ENCODE measurements at regions not wholly inside any gene's neighbourhood (a gene's known extent, or its start where the extent isn't known, plus 50 kb on each side); places are given as distances from the start of the nearest gene placed in this dataset.

GRCh38 chr13:91072486-91072885 lies 275.0 kb upstream of the MIR17HG start:
- no peaks in the 10 kb centered on the region for H3K4me1 ChIP-seq
- H3K9me3 ChIP-seq, result no peaks in the 10 kb centered on the region
- in situ Hi-C loops (cut with MboI; ENCODE audit: low pct_ligation_motif_present in 1 of 4, low pct_unique_long_range_greater_than_20kb in 1 of 4, low sequenced_read_pairs in 3 of 4), result no loop called here
- no peaks in the 10 kb centered on the region for H3K36me3 ChIP-seq
- no peak overlapping the region for H3K27ac ChIP-seq
- H3K27me3 ChIP-seq, result no peaks in the 10 kb centered on the region
- intact Hi-C loops (cut with DNase I; ENCODE audit: low total_unique reads), result no loop called here
- DNase-seq, result no peak
- TF ChIP-seq POLR2A (IDR thresholded peaks at IDR 0.05) (no peak), POLR2AphosphoS5 (IDR thresholded peaks at IDR 0.05) (no peak), EP300 (IDR thresholded peaks at IDR 0.05; ENCODE audit: low read depth) (no peak)
- TF ChIP-seq, protein P1, sequence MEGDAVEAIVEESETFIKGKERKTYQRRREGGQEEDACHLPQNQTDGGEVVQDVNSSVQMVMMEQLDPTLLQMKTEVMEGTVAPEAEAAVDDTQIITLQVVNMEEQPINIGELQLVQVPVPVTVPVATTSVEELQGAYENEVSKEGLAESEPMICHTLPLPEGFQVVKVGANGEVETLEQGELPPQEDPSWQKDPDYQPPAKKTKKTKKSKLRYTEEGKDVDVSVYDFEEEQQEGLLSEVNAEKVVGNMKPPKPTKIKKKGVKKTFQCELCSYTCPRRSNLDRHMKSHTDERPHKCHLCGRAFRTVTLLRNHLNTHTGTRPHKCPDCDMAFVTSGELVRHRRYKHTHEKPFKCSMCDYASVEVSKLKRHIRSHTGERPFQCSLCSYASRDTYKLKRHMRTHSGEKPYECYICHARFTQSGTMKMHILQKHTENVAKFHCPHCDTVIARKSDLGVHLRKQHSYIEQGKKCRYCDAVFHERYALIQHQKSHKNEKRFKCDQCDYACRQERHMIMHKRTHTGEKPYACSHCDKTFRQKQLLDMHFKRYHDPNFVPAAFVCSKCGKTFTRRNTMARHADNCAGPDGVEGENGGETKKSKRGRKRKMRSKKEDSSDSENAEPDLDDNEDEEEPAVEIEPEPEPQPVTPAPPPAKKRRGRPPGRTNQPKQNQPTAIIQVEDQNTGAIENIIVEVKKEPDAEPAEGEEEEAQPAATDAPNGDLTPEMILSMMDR (IDR thresholded peaks at IDR 0.05), result no peak
- H3K4me3 ChIP-seq, result no peak overlapping the region
- WGBS, 2 donors (ENCODE audit: low coverage in 1 of 2), result 86 to 87% methylated on average over 2 of the region's 2 CpGs

DNA sequence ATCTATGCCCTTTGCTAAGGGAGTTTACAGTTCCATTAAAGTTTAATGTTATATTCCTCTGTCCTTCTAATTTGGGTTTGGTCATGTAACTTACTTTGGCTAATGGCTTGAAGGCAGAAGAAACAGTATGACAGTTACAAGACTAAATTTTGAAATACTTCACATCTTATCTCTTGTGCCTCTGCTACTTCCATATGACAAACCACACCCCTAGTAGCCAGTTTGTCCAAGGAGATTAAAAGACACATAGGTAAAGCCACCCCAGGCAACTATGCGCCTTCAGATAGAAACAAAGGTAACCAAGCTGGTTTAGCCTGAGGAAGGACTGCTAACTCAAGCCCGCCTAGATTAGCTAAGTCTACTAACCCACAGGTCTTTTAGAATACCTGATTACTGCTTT lies 273.4 kb upstream of the MIR17HG start:
- in situ Hi-C loops (cut with MboI; ENCODE audit: low pct_ligation_motif_present in 1 of 4, low pct_unique_long_range_greater_than_20kb in 1 of 4, low sequenced_read_pairs in 3 of 4), result no loop called here
- no peak for DNase-seq
- intact Hi-C loops (cut with DNase I; ENCODE audit: low total_unique reads), result no loop called here
- no peaks in the 10 kb centered on the region for H3K27me3 ChIP-seq
- H3K4me1 ChIP-seq, result peaks cover 0 to 4% (median 0%) of the 10 kb centered on the region in 4 donors
- H3K27ac ChIP-seq, result no peak overlapping the region
- no peaks in the 10 kb centered on the region for H3K9me3 ChIP-seq
- no peak overlapping the region for H3K4me3 ChIP-seq
- 67% methylated on average over 2 of the region's 2 CpGs; no CpG with 5 or more reads in 1 of the 2 donors for WGBS, 2 donors (ENCODE audit: low coverage in 1 of 2)
- no peaks in the 10 kb centered on the region for H3K36me3 ChIP-seq
- TF ChIP-seq EP300 (IDR thresholded peaks at IDR 0.05; ENCODE audit: low read depth), result no peak
- TF ChIP-seq POLR2A (IDR thresholded peaks at IDR 0.05), result no peak
- TF ChIP-seq POLR2AphosphoS5 (IDR thresholded peaks at IDR 0.05), result no peak
- TF ChIP-seq, protein P1 (IDR thresholded peaks at IDR 0.05), result no peak

GRCh38 chr13:91076830-91077229 lies 270.7 kb upstream of the MIR17HG start:
- H3K4me3 ChIP-seq, result no peak overlapping the region
- TF ChIP-seq EP300 (IDR thresholded peaks at IDR 0.05; ENCODE audit: low read depth) (no peak), POLR2AphosphoS5 (IDR thresholded peaks at IDR 0.05) (no peak), POLR2A (IDR thresholded peaks at IDR 0.05) (no peak)
- TF ChIP-seq, protein P1 (IDR thresholded peaks at IDR 0.05), result no peak
- H3K4me1 ChIP-seq, result peaks cover 0 to 4% (median 0%) of the 10 kb centered on the region in 4 donors
- WGBS, 2 donors (ENCODE audit: low coverage in 1 of 2), result 72 to 86% methylated on average over 2 of the region's 2 CpGs
- no peaks in the 10 kb centered on the region for H3K36me3 ChIP-seq
- intact Hi-C loops (cut with DNase I; ENCODE audit: low total_unique reads) (no loop called here), in situ Hi-C loops (cut with MboI; ENCODE audit: low pct_ligation_motif_present in 1 of 4, low pct_unique_long_range_greater_than_20kb in 1 of 4, low sequenced_read_pairs in 3 of 4) (no loop called here)
- no peaks in the 10 kb centered on the region for H3K27me3 ChIP-seq
- H3K9me3 ChIP-seq, result no peaks in the 10 kb centered on the region
- no peak overlapping the region for H3K27ac ChIP-seq
- DNase-seq, result no peak

GRCh38 chr13:91078093-91078679 lies 269.3 kb upstream of the MIR17HG start:
- no peaks in the 10 kb centered on the region for H3K36me3 ChIP-seq
- H3K9me3 ChIP-seq, result no peaks in the 10 kb centered on the region
- WGBS, 2 donors (ENCODE audit: low coverage in 1 of 2), result 20 to 30% methylated on average over 4 of the region's 4 CpGs
- H3K27me3 ChIP-seq, result no peaks in the 10 kb centered on the region
- TF ChIP-seq EP300 (IDR thresholded peaks at IDR 0.05; ENCODE audit: low read depth), result no peak
- TF ChIP-seq, protein P1 (IDR thresholded peaks at IDR 0.05), result peak in 1 of 5 experiments; percentile 13
- intact Hi-C loops (cut with DNase I; ENCODE audit: low total_unique reads), result no loop called here
- H3K27ac ChIP-seq, result no peak overlapping the region
- no peak overlapping the region for H3K4me3 ChIP-seq
- peaks cover 0 to 4% (median 0%) of the 10 kb centered on the region in 4 donors for H3K4me1 ChIP-seq
- in situ Hi-C loops (cut with MboI; ENCODE audit: low pct_ligation_motif_present in 1 of 4, low pct_unique_long_range_greater_than_20kb in 1 of 4, low sequenced_read_pairs in 3 of 4), result no loop called here
- DNase-seq, result no peak
